GM12875 (cell line): ENCODE measurements at regions not wholly inside any gene's neighbourhood (a gene's known extent, or its start where the extent isn't known, plus 50 kb on each side); places are given as distances from the start of the nearest gene placed in this dataset.
"Not testable (repeated sequence)": the region's sequence is repeated elsewhere in the genome, so short reads cannot be mapped to it uniquely, and the experiment has no call there.

Experiments
- H3K4me3 ChIP-seq: one replicate; pipeline ENCODE4 v1.5.1; 2011; ENCODE audit warnings: low read depth, low read length, control low read depth
- TF ChIP-seq, protein P1 (sequence below): IDR thresholded peaks from 2 replicates; pipeline ENCODE4 v1.5.1; 2011; ENCODE audit warnings: low read depth, mild to moderate bottlenecking, control low read depth, inconsistent platforms, low read length, moderate library complexity, borderline replicate concordance; ENCODE audit not compliant: insufficient read depth

DNA sequence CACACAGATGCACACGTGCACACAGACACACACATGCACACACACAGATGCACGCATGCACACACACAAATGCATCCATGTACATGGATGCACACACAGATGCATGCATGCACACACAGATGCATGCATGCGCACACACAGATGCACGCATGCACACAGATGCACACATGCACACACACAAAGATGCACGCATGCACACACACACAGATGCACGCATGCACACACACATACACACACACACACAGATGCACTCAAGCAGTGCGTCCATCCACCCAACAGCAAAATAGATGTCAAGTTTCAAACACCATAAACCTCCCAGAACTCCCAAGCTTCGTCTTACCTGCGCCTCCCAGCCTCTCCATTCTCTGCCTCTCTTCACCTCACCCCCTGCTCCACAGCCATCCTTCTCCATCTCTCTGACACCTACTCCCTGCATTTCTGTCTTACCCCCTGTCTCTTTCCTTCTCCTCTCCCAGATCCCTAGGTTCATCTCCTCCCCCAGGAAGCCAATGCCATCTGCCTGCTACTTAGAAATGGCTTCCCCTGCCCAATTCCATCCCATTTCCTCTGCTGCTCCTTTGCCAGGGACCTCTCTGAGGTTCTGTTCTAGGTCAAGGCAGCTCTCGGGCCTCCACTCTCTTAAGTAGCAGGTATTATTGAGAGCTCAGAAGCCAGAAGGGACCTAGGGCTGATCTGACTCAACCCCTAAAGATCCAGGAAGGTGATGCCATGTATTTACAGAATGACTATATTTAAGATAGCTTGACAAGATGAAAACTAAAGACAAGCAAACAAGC lies 297.2 kb downstream of the MED10 start:
- no peak overlapping the region for H3K4me3 ChIP-seq
- TF ChIP-seq, protein P1, sequence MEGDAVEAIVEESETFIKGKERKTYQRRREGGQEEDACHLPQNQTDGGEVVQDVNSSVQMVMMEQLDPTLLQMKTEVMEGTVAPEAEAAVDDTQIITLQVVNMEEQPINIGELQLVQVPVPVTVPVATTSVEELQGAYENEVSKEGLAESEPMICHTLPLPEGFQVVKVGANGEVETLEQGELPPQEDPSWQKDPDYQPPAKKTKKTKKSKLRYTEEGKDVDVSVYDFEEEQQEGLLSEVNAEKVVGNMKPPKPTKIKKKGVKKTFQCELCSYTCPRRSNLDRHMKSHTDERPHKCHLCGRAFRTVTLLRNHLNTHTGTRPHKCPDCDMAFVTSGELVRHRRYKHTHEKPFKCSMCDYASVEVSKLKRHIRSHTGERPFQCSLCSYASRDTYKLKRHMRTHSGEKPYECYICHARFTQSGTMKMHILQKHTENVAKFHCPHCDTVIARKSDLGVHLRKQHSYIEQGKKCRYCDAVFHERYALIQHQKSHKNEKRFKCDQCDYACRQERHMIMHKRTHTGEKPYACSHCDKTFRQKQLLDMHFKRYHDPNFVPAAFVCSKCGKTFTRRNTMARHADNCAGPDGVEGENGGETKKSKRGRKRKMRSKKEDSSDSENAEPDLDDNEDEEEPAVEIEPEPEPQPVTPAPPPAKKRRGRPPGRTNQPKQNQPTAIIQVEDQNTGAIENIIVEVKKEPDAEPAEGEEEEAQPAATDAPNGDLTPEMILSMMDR: no peak

GRCh38 chr5:6080436-6080835 lies 297.9 kb downstream of the MED10 start:
- no peak overlapping the region for H3K4me3 ChIP-seq
- TF ChIP-seq, protein P1: no peak

- no peak overlapping the region for H3K4me3 ChIP-seq
- TF ChIP-seq, protein P1: no peak
Observed at GRCh38 chr5:6078881-6079280, 299.5 kb downstream of the MED10 start.

- H3K4me3 ChIP-seq: no peak overlapping the region
- TF ChIP-seq, protein P1: no peak
Observed at GRCh38 chr5:6076341-6077239, 301.8 kb downstream of the MED10 start.

GRCh38 chr5:6072488-6072887 lies 305.9 kb downstream of the MED10 start:
- H3K4me3 ChIP-seq: not testable (repeated sequence)

GRCh38 chr5:6069496-6070185 lies 308.7 kb downstream of the MED10 start:
- TF ChIP-seq, protein P1: no peak

GRCh38 chr5:6066016-6066415 lies 312.3 kb downstream of the MED10 start:
- H3K4me3 ChIP-seq: no peak overlapping the region
- TF ChIP-seq, protein P1: no peak

More at GRCh38 chr5:6069496-6070185, 308.7 kb downstream of the MED10 start:
- no peak overlapping the region for H3K4me3 ChIP-seq
